HPDE6-E6E7 (cell line): ENCODE measurements at regions not wholly inside any gene's neighbourhood (a gene's known extent, or its start where the extent isn't known, plus 50 kb on each side); places are given as distances from the start of the nearest gene placed in this dataset.

Source experiments
- DNase-seq: peaks from one replicate; pipeline ENCODE4 v3.0.0; 2011; ENCODE audit warnings: missing footprints; ENCODE audit errors: extremely low spot score

GRCh38 chr15:73001840-73002239, 50.4 kb upstream of the NEO1 start:
- no peak for DNase-seq

GRCh38 chr15:73000293-73000692, 52.0 kb upstream of the NEO1 start:
- no peak for DNase-seq

GRCh38 chr15:72999586-72999985, 52.7 kb upstream of the NEO1 start:
- DNase-seq: no peak

GRCh38 chr15:72998681-72999466, 53.4 kb upstream of the NEO1 start:
- DNase-seq: no peak

- peak; percentile 25 for DNase-seq
Observed at GRCh38 chr15:72998226-72998625, 54.0 kb upstream of the NEO1 start.

GRCh38 chr15:72995849-72996248, 56.4 kb upstream of the NEO1 start:
- no peak for DNase-seq

GRCh38 chr15:72994534-72995177, 57.6 kb upstream of the NEO1 start:
- DNase-seq: no peak

- no peak for DNase-seq
Observed at GRCh38 chr15:72992841-72993252, 59.4 kb upstream of the NEO1 start.

GRCh38 chr15:72991026-72991425, 61.2 kb upstream of the NEO1 start:
- DNase-seq: no peak

- DNase-seq: no peak
Observed at GRCh38 chr15:72983801-72984545, 68.3 kb upstream of the NEO1 start.

GRCh38 chr15:72982714-72983113, 69.5 kb upstream of the NEO1 start:
- DNase-seq: no peak

GRCh38 chr15:72980661-72981060, 71.6 kb upstream of the NEO1 start:
- DNase-seq: no peak

- DNase-seq: no peak
Observed at GRCh38 chr15:72979791-72980190, 72.5 kb upstream of the NEO1 start.

- DNase-seq: no peak
Observed at GRCh38 chr15:72979308-72979707, 73.0 kb upstream of the NEO1 start.

GRCh38 chr15:72978223-72978622, 74.0 kb upstream of the NEO1 start:
- no peak for DNase-seq

- DNase-seq: no peak
Observed at GRCh38 chr15:72972362-72972761, 79.9 kb upstream of the NEO1 start.

GRCh38 chr15:72971766-72972165, 80.5 kb upstream of the NEO1 start:
- no peak for DNase-seq

GRCh38 chr15:72970933-72971760, 81.1 kb upstream of the NEO1 start:
- no peak for DNase-seq

- no peak for DNase-seq
Observed at GRCh38 chr15:72968531-72968922, 83.7 kb upstream of the NEO1 start.

- no peak for DNase-seq
Observed at GRCh38 chr15:72967811-72968530, 84.3 kb upstream of the NEO1 start.

- no peak for DNase-seq
Observed at GRCh38 chr15:72967397-72967796, 84.9 kb upstream of the NEO1 start.
